ENCODE measurements at regions not wholly inside any gene's neighbourhood (a gene's known extent, or its start where the extent isn't known, plus 50 kb on each side); places are given as distances from the start of the nearest gene placed in this dataset.

GRCh38 chrX:6679550-6679949 is 144.6 kb upstream of the VCX3A start:
- no peak for TF ChIP-seq POLR2A (IDR thresholded peaks at IDR 0.05)
- no peak for TF ChIP-seq CTCF (IDR thresholded peaks at IDR 0.05 in 8 of 11, conservative IDR thresholded peaks at IDR 0.05 in 3 of 11)
